DOHH2 (cell line): ENCODE measurements at regions not wholly inside any gene's neighbourhood (a gene's known extent, or its start where the extent isn't known, plus 50 kb on each side); places are given as distances from the start of the nearest gene placed in this dataset.

Experiments
- H3F3A ChIP-seq: fragments of 200-600 bp; sonication (generic), shearing (Covaris generic); 2 replicates; pipeline ENCODE4 v1.6.0; 2016; ENCODE audit warnings: antibody characterized with exemption, mild to moderate bottlenecking; ENCODE audit not compliant: control insufficient read depth, insufficient read depth
- H3K27ac ChIP-seq: fragments of 200-600 bp; sonication (generic); 2 replicates; pipeline ENCODE4 v1.5.1; 2014; ENCODE audit warnings: low read depth, mild to moderate bottlenecking, low read length, moderate library complexity
- H3K27me3 ChIP-seq: fragments of 200-600 bp; sonication (generic); 2 replicates; pipeline ENCODE4 v1.6.1; 2014; ENCODE audit warnings: mild to moderate bottlenecking, low read length, mixed read lengths; ENCODE audit not compliant: control insufficient read depth
- H3K36me3 ChIP-seq: fragments of 200-600 bp; sonication (generic); 2 replicates; pipeline ENCODE4 v1.6.1; 2014; ENCODE audit warnings: mild to moderate bottlenecking, low read length, moderate library complexity, mixed read lengths; ENCODE audit not compliant: control insufficient read depth
- H3K4me1 ChIP-seq: fragments of 200-600 bp; sonication (generic); 2 replicates; pipeline ENCODE4 v1.6.1; 2014; ENCODE audit warnings: mild to moderate bottlenecking, low read length, mixed read lengths; ENCODE audit not compliant: control insufficient read depth
- H3K4me2 ChIP-seq: fragments of 200-600 bp; sonication (generic); 2 replicates; pipeline ENCODE4 v1.6.0; 2014; ENCODE audit warnings: mild to moderate bottlenecking, low read length, moderate library complexity
- H3K4me3 ChIP-seq: fragments of 200-600 bp; sonication (generic); 2 replicates; pipeline ENCODE4 v1.5.1; 2014; ENCODE audit warnings: mild to moderate bottlenecking, low read length, mixed read lengths
- H3K79me2 ChIP-seq: fragments of 200-600 bp; sonication (generic); 2 replicates; pipeline ENCODE4 v1.6.1; 2014; ENCODE audit warnings: mild to moderate bottlenecking, low read length, mixed read lengths; ENCODE audit not compliant: control insufficient read depth
- H3K9me2 ChIP-seq: fragments of 200-600 bp; sonication (generic); replicated peaks from 2 replicates; pipeline ENCODE4 v1.6.1; 2014; ENCODE audit warnings: mild to moderate bottlenecking, low read length, mixed read lengths; ENCODE audit not compliant: control insufficient read depth
- H3K9me3 ChIP-seq: fragments of 200-600 bp; sonication (generic); 2 replicates; pipeline ENCODE4 v1.6.1; 2014; ENCODE audit warnings: antibody characterized with exemption, low read length, mixed read lengths; ENCODE audit not compliant: control insufficient read depth, insufficient read depth
- H4K20me1 ChIP-seq: fragments of 200-600 bp; sonication (generic); 2 replicates; pipeline ENCODE4 v1.6.0; 2014; ENCODE audit warnings: low read depth, mild to moderate bottlenecking, antibody characterized with exemption, low read length, moderate library complexity; ENCODE audit not compliant: control insufficient read depth, insufficient read depth
- EZH2phosphoT487 ChIP-seq: fragments of 200-600 bp; sonication (generic); IDR thresholded peaks from 2 replicates; pipeline ENCODE4 v1.6.1; 2017; ENCODE audit warnings: borderline replicate concordance, mild to moderate bottlenecking, antibody characterized with exemption, low read length, moderate library complexity, mixed read lengths
- TF ChIP-seq, protein P1 (sequence below): fragments of 200-600 bp; sonication (generic); IDR thresholded peaks from one replicate; pipeline ENCODE4 v1.5.1; 2014; ENCODE audit warnings: antibody characterized with exemption, mild to moderate bottlenecking, low read depth, low read length; ENCODE audit not compliant: poor library complexity, severe bottlenecking

DNA sequence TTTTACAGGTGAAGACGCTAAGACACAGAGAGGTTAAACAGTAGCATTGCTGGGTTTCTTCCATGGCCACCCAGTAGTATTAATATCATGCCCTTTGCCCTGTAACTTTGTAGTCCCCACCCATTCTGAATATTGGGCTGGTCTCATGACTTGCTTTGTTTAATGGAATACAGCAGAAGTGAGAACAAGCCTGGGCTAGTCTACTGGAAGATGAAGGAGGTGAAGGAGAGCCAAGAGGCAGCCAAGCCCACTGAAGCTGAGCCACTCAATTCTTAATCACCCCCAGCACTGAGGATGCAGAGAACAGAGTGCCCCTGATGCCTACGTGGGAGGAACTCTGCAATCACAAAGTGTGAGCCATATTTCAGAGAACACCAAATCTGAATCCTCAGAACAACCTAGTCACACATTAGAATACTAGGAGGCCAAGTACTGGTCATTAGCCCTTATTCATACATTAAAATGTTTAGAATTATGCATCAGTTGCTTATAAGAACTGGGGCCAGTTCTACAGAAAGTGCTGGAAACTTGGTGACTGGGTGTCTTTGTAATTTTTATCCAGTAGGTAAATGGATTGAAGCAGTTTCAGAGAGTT, 202.5 kb upstream of the ADRA1D start:
- H3K27me3 ChIP-seq: peaks cover 6% of the 10 kb centered on the region; the same call in 1 of the 2 replicates
- no peaks in the 10 kb centered on the region for H3K9me2 ChIP-seq
- H3K27ac ChIP-seq: no peak overlapping the region
- H3K36me3 ChIP-seq: no peaks in the 10 kb centered on the region
- H3K4me1 ChIP-seq: no peaks in the 10 kb centered on the region
- H3F3A ChIP-seq: no peaks in the 10 kb centered on the region
- no peaks in the 10 kb centered on the region for H3K79me2 ChIP-seq
- no peaks in the 10 kb centered on the region for H3K9me3 ChIP-seq
- no peaks in the 10 kb centered on the region for H4K20me1 ChIP-seq
- TF ChIP-seq EZH2phosphoT487: no peak
- TF ChIP-seq, protein P1, sequence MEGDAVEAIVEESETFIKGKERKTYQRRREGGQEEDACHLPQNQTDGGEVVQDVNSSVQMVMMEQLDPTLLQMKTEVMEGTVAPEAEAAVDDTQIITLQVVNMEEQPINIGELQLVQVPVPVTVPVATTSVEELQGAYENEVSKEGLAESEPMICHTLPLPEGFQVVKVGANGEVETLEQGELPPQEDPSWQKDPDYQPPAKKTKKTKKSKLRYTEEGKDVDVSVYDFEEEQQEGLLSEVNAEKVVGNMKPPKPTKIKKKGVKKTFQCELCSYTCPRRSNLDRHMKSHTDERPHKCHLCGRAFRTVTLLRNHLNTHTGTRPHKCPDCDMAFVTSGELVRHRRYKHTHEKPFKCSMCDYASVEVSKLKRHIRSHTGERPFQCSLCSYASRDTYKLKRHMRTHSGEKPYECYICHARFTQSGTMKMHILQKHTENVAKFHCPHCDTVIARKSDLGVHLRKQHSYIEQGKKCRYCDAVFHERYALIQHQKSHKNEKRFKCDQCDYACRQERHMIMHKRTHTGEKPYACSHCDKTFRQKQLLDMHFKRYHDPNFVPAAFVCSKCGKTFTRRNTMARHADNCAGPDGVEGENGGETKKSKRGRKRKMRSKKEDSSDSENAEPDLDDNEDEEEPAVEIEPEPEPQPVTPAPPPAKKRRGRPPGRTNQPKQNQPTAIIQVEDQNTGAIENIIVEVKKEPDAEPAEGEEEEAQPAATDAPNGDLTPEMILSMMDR: no peak
- H3K4me2 ChIP-seq: no peak overlapping the region
- H3K4me3 ChIP-seq: no peak overlapping the region

DNA sequence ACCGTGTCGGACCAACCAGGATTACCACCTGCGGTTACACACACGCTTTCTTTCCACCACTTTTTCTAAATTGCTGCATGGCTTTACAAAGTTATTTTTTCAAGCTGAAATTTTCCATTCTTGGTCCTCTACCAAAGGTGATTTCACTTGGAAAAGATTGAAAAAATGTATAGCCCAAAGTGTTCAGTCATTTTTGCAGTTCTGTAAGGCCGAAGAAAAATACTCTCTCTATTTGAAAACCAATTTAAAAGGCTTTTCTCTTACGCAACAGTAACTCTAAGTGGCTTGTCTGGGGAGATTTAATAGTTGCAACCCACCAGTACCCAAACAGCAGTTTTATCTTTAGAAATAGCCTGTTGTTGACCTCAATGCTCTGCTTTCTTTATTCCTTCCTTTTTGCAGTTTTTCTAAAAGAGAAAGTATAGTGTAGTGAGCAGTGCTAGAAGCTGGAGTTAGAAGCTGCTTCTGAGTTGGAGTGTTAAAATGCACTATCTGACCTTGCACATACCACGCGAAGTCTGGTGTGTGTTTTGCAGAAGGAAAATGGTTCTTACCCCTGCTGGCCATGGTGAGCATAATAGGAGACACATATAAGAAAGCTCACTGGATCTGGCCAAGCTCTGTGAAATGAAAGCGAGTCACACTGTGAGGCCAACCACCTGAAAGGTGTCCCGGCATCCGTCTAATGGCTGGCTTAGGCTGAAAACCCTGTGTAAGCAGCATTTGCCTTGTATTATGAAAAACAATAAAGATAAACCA, 201.0 kb upstream of the ADRA1D start:
- H3K4me1 ChIP-seq: no peaks in the 10 kb centered on the region
- H3K36me3 ChIP-seq: no peaks in the 10 kb centered on the region
- no peak overlapping the region for H3K27ac ChIP-seq
- peaks cover 7% of the 10 kb centered on the region; the same call in 1 of the 2 replicates for H3K27me3 ChIP-seq
- H3K79me2 ChIP-seq: no peaks in the 10 kb centered on the region
- H3K4me3 ChIP-seq: no peak overlapping the region
- H4K20me1 ChIP-seq: no peaks in the 10 kb centered on the region
- TF ChIP-seq, protein P1: no peak
- no peak for TF ChIP-seq EZH2phosphoT487
- H3K9me3 ChIP-seq: no peaks in the 10 kb centered on the region
- no peaks in the 10 kb centered on the region for H3F3A ChIP-seq
- H3K4me2 ChIP-seq: no peak overlapping the region
- H3K9me2 ChIP-seq: no peaks in the 10 kb centered on the region

DNA sequence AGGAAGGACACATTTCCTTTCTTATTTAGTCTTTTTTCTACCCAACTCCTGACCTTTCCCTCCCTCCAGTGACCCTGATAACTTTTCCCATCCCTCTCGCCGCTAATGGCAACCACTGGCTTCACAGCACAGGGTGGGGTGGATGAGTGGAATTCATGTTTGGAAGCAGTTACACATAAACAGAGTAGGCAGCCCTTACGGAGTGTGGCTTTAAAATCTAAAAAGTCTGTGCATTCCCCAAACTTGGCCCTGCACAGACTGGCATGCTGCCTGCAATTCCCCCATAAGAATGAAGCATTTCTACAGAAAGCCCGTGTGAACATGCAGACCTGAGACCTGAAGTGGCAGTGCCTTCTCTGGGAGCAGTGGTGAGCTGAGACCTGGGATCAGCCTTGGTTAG, 196.7 kb upstream of the ADRA1D start:
- Histone ChIP-seq H3F3A (no peaks in the 10 kb centered on the region), H3K4me3 (no peak overlapping the region), H3K4me1 (no peaks in the 10 kb centered on the region), H3K27ac (no peak overlapping the region), H4K20me1 (no peaks in the 10 kb centered on the region), H3K4me2 (no peak overlapping the region), H3K79me2 (no peaks in the 10 kb centered on the region), H3K36me3 (no peaks in the 10 kb centered on the region), H3K9me3 (no peaks in the 10 kb centered on the region), H3K27me3 (0 out of 2 replicates have a peak, but pooled peaks cover 4% of the 10 kb centered on the region), H3K9me2 (no peaks in the 10 kb centered on the region)
- TF ChIP-seq EZH2phosphoT487: no peak
- TF ChIP-seq, protein P1: no peak
